ENCODE measurements at regions not wholly inside any gene's neighbourhood (a gene's known extent, or its start where the extent isn't known, plus 50 kb on each side); places are given as distances from the start of the nearest gene placed in this dataset.

DNA sequence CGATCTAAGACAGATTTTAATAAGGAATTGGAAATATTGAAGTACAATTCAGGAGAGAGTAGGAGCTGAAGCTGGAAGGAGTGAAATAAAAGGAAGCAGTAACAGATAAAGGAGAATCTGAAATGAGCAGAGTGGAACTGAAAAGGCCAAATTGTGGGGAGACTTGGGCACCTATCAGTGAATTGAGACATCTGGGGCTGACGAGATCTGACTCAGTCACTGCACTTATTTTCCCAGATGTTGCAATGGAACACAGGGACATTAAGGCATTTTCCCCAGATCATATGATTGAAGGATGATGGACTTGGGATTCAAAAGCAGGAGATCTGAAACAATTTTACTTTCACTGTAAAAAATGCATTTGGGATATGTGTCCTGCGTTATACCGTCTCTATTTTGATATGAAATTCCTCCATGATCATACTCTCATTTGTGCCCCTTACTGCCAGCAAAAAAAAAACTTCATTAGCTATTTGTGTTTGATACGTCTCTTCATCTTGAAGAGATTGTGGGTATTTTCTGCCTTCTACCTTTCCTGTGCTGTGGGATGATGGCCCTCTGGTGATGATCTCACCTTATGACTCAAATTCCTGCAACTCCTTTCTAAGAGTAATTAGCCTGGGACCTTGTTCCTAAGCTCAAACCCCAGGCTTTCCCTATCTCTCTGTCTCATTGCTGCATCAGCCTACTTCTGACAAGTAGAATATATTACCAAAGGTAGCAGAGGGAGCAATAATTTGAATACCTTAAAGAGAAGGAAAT, 278.5 kb upstream of the MAN1A1 start (continued):
- TF ChIP-seq EHMT2 (IDR thresholded peaks at IDR 0.05) (0 out of 2 replicates have a peak, but pooled peaks have one; percentile 17), ZNF584 (CRISPR knock-in tag; IDR thresholded peaks at IDR 0.05; ENCODE audit: low read depth) (no peak; the same call in 1 of the 2 replicates), EP300 (IDR thresholded peaks at IDR 0.05; ENCODE audit: low read length) (peak; percentile 82), SP1 (CRISPR knock-in tag; IDR thresholded peaks at IDR 0.05) (no peak), ZBTB2 (IDR thresholded peaks at IDR 0.05) (no peak), SIN3A (IDR thresholded peaks at IDR 0.05; ENCODE audit: borderline replicate concordance in 2 of 2, control insufficient read depth in 1 of 2, low read depth in 2 of 2, low read length in 2 of 2) (no peak), ELF1 (tag; IDR thresholded peaks at IDR 0.05) (no peak; the same call in 1 of the 2 replicates), XRCC3 (IDR thresholded peaks at IDR 0.05) (no peak), PRDM10 (IDR thresholded peaks at IDR 0.05; ENCODE audit: partially characterized antibody) (no peak), CREM (IDR thresholded peaks at IDR 0.05; ENCODE audit: low read depth) (peak; percentile 46; the same call in 1 of the 2 replicates), GATAD2A (IDR thresholded peaks at IDR 0.05) (peak; percentile 31; the same call in 1 of the 2 replicates), WHSC1 (IDR thresholded peaks at IDR 0.05; ENCODE audit: low read length) (no peak), ZNF668 (CRISPR knock-in tag; IDR thresholded peaks at IDR 0.05) (no peak), BRD9 (IDR thresholded peaks at IDR 0.05; ENCODE audit: low read depth, partially characterized antibody) (peak; percentile 80), NR0B1 (IDR thresholded peaks at IDR 0.05; ENCODE audit: partially characterized antibody) (no peak), ARHGAP35 (IDR thresholded peaks at IDR 0.05; ENCODE audit: partially characterized antibody) (no peak), PHF20 (IDR thresholded peaks at IDR 0.05; ENCODE audit: partially characterized antibody) (no peak), MEIS2 (IDR thresholded peaks at IDR 0.05; ENCODE audit: partially characterized antibody) (peak; percentile 94)
- TF ChIP-seq, protein P1, sequence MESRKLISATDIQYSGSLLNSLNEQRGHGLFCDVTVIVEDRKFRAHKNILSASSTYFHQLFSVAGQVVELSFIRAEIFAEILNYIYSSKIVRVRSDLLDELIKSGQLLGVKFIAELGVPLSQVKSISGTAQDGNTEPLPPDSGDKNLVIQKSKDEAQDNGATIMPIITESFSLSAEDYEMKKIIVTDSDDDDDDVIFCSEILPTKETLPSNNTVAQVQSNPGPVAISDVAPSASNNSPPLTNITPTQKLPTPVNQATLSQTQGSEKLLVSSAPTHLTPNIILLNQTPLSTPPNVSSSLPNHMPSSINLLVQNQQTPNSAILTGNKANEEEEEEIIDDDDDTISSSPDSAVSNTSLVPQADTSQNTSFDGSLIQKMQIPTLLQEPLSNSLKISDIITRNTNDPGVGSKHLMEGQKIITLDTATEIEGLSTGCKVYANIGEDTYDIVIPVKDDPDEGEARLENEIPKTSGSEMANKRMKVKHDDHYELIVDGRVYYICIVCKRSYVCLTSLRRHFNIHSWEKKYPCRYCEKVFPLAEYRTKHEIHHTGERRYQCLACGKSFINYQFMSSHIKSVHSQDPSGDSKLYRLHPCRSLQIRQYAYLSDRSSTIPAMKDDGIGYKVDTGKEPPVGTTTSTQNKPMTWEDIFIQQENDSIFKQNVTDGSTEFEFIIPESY (CRISPR knock-in tag; IDR thresholded peaks at IDR 0.05): no peak
